ENCODE measurements at regions not wholly inside any gene's neighbourhood (a gene's known extent, or its start where the extent isn't known, plus 50 kb on each side); places are given as distances from the start of the nearest gene placed in this dataset.

- no peak for TF ChIP-seq CTCF (conservative IDR thresholded peaks at IDR 0.05 in 1 of 2, IDR thresholded peaks at IDR 0.05 in 1 of 2; ENCODE audit: low read depth in 1 of 2, low read length in 2 of 2)
- no peak for TF ChIP-seq EZH2 (IDR thresholded peaks at IDR 0.05; ENCODE audit: low read length, missing control alignments)
These were observed 80.3 kb upstream of the SRRM4 start for GRCh38 chr12:118900993-118901392.
